ENCODE measurements at regions not wholly inside any gene's neighbourhood (a gene's known extent, or its start where the extent isn't known, plus 50 kb on each side); places are given as distances from the start of the nearest gene placed in this dataset.

GRCh38 chr18:75581336-75582131 is 154.0 kb upstream of the SMIM21 start:
- no peak for DNase-seq
- Mint-ChIP-seq H3K27me3 (no peaks in the 10 kb centered on the region), H3K4me1 (no peaks in the 10 kb centered on the region), H3K27ac (no peak overlapping the region), H3K4me3 (no peak overlapping the region), H3K9me3 (peaks cover 0 to 1% (median 0%) of the 10 kb centered on the region in 7 donors), H3K36me3 (no peaks in the 10 kb centered on the region)
- H3K27ac ChIP-seq (ENCODE audit: insufficient read depth, low read length, poor library complexity, severe bottlenecking) = no peak overlapping the region
- no peaks in the 10 kb centered on the region for H3K4me1 ChIP-seq (ENCODE audit: control insufficient read depth, insufficient read depth, low read length, poor library complexity, severe bottlenecking)
- no peak overlapping the region for H3K4me3 ChIP-seq (ENCODE audit: low read depth, low read length)
- H3K36me3 ChIP-seq (ENCODE audit: control insufficient read depth, insufficient read depth, low read length) = no peaks in the 10 kb centered on the region
- no peaks in the 10 kb centered on the region for H3K27me3 ChIP-seq (ENCODE audit: control insufficient read depth, insufficient read depth, low read length)
- ATAC-seq (ENCODE audit: low read depth in 2 of 2) = no peak
- H3K9me3 ChIP-seq (ENCODE audit: control insufficient read depth in 2 of 2, low read length in 2 of 2) = no peaks in the 10 kb centered on the region

- ATAC-seq (ENCODE audit: low read depth in 2 of 2) = no peak
- no peaks in the 10 kb centered on the region for H3K4me1 Mint-ChIP-seq
Observed at GRCh38 chr18:75574187-75574586, 146.7 kb upstream of the SMIM21 start.

GRCh38 chr18:75563150-75563549 is 135.6 kb upstream of the SMIM21 start:
- Histone ChIP-seq H3K4me1 (ENCODE audit: control insufficient read depth, insufficient read depth, low read length, poor library complexity, severe bottlenecking) (no peaks in the 10 kb centered on the region), H3K9me3 (ENCODE audit: control insufficient read depth in 2 of 2, low read length in 2 of 2) (no peaks in the 10 kb centered on the region), H3K4me3 (ENCODE audit: low read depth, low read length) (no peak overlapping the region), H3K27me3 (ENCODE audit: control insufficient read depth, insufficient read depth, low read length) (no peaks in the 10 kb centered on the region), H3K36me3 (ENCODE audit: control insufficient read depth, insufficient read depth, low read length) (no peaks in the 10 kb centered on the region), H3K27ac (ENCODE audit: insufficient read depth, low read length, poor library complexity, severe bottlenecking) (no peak overlapping the region)
- Mint-ChIP-seq H3K27ac (no peak overlapping the region), H3K4me1 (no peaks in the 10 kb centered on the region), H3K4me3 (no peak overlapping the region), H3K36me3 (no peaks in the 10 kb centered on the region), H3K9me3 (peaks cover 0 to under 1% (median 0%) of the 10 kb centered on the region in 7 donors), H3K27me3 (no peaks in the 10 kb centered on the region)
- ATAC-seq (ENCODE audit: low read depth in 2 of 2) (no peak), DNase-seq (no peak)

More at GRCh38 chr18:75574187-75574586, 146.7 kb upstream of the SMIM21 start:
- no peak overlapping the region for H3K27ac Mint-ChIP-seq
- no peaks in the 10 kb centered on the region for H3K36me3 Mint-ChIP-seq
- Histone ChIP-seq H3K4me1 (ENCODE audit: control insufficient read depth, insufficient read depth, low read length, poor library complexity, severe bottlenecking) (no peaks in the 10 kb centered on the region), H3K4me3 (ENCODE audit: low read depth, low read length) (no peak overlapping the region), H3K9me3 (ENCODE audit: control insufficient read depth in 2 of 2, low read length in 2 of 2) (no peaks in the 10 kb centered on the region), H3K27ac (ENCODE audit: insufficient read depth, low read length, poor library complexity, severe bottlenecking) (no peak overlapping the region), H3K27me3 (ENCODE audit: control insufficient read depth, insufficient read depth, low read length) (no peaks in the 10 kb centered on the region), H3K36me3 (ENCODE audit: control insufficient read depth, insufficient read depth, low read length) (no peaks in the 10 kb centered on the region)
- H3K27me3 Mint-ChIP-seq = no peaks in the 10 kb centered on the region
- no peak for DNase-seq
- H3K9me3 Mint-ChIP-seq = no peaks in the 10 kb centered on the region
- H3K4me3 Mint-ChIP-seq = no peak overlapping the region

GRCh38 chr18:75562216-75562615 is 134.7 kb upstream of the SMIM21 start:
- Histone ChIP-seq H3K36me3 (ENCODE audit: control insufficient read depth, insufficient read depth, low read length) (no peaks in the 10 kb centered on the region), H3K27me3 (ENCODE audit: control insufficient read depth, insufficient read depth, low read length) (no peaks in the 10 kb centered on the region), H3K9me3 (ENCODE audit: control insufficient read depth in 2 of 2, low read length in 2 of 2) (no peaks in the 10 kb centered on the region), H3K4me1 (ENCODE audit: control insufficient read depth, insufficient read depth, low read length, poor library complexity, severe bottlenecking) (no peaks in the 10 kb centered on the region), H3K4me3 (ENCODE audit: low read depth, low read length) (no peak overlapping the region), H3K27ac (ENCODE audit: insufficient read depth, low read length, poor library complexity, severe bottlenecking) (no peak overlapping the region)
- Mint-ChIP-seq H3K4me3 (no peak overlapping the region), H3K27ac (no peak overlapping the region), H3K27me3 (no peaks in the 10 kb centered on the region), H3K4me1 (no peaks in the 10 kb centered on the region), H3K36me3 (no peaks in the 10 kb centered on the region), H3K9me3 (no peaks in the 10 kb centered on the region)
- ATAC-seq (ENCODE audit: low read depth in 2 of 2) (no peak), DNase-seq (no peak)

GRCh38 chr18:75558790-75559189 is 131.3 kb upstream of the SMIM21 start:
- no peaks in the 10 kb centered on the region for H3K36me3 Mint-ChIP-seq
- H3K36me3 ChIP-seq (ENCODE audit: control insufficient read depth, insufficient read depth, low read length) = no peaks in the 10 kb centered on the region
- no peak overlapping the region for H3K27ac ChIP-seq (ENCODE audit: insufficient read depth, low read length, poor library complexity, severe bottlenecking)
- no peak overlapping the region for H3K4me3 ChIP-seq (ENCODE audit: low read depth, low read length)
- H3K9me3 ChIP-seq (ENCODE audit: control insufficient read depth in 2 of 2, low read length in 2 of 2) = no peaks in the 10 kb centered on the region
- ATAC-seq (ENCODE audit: low read depth in 2 of 2) (no peak), DNase-seq (no peak)
- H3K4me3 Mint-ChIP-seq = no peak overlapping the region
- no peaks in the 10 kb centered on the region for H3K9me3 Mint-ChIP-seq
- H3K27me3 ChIP-seq (ENCODE audit: control insufficient read depth, insufficient read depth, low read length) = no peaks in the 10 kb centered on the region
- H3K4me1 Mint-ChIP-seq = no peaks in the 10 kb centered on the region
- no peak overlapping the region for H3K27ac Mint-ChIP-seq
- no peaks in the 10 kb centered on the region for H3K4me1 ChIP-seq (ENCODE audit: control insufficient read depth, insufficient read depth, low read length, poor library complexity, severe bottlenecking)
- H3K27me3 Mint-ChIP-seq = no peaks in the 10 kb centered on the region

- Mint-ChIP-seq H3K27me3 (peaks cover 9% of the 10 kb centered on the region), H3K9me3 (no peaks in the 10 kb centered on the region), H3K4me3 (no peak overlapping the region), H3K4me1 (no peaks in the 10 kb centered on the region), H3K36me3 (no peaks in the 10 kb centered on the region), H3K27ac (no peak overlapping the region)
- Histone ChIP-seq H3K27me3 (ENCODE audit: control insufficient read depth, insufficient read depth, low read length) (no peaks in the 10 kb centered on the region), H3K9me3 (ENCODE audit: control insufficient read depth in 2 of 2, low read length in 2 of 2) (no peaks in the 10 kb centered on the region), H3K4me1 (ENCODE audit: control insufficient read depth, insufficient read depth, low read length, poor library complexity, severe bottlenecking) (no peaks in the 10 kb centered on the region), H3K36me3 (ENCODE audit: control insufficient read depth, insufficient read depth, low read length) (no peaks in the 10 kb centered on the region), H3K27ac (ENCODE audit: insufficient read depth, low read length, poor library complexity, severe bottlenecking) (no peak overlapping the region), H3K4me3 (ENCODE audit: low read depth, low read length) (no peak overlapping the region)
- ATAC-seq (ENCODE audit: low read depth in 2 of 2) (no peak), DNase-seq (no peak)
Observed at GRCh38 chr18:75556841-75557240, 129.3 kb upstream of the SMIM21 start.

- no peaks in the 10 kb centered on the region for H3K9me3 Mint-ChIP-seq
- Histone ChIP-seq H3K36me3 (ENCODE audit: control insufficient read depth, insufficient read depth, low read length) (no peaks in the 10 kb centered on the region), H3K4me3 (ENCODE audit: low read depth, low read length) (no peak overlapping the region), H3K4me1 (ENCODE audit: control insufficient read depth, insufficient read depth, low read length, poor library complexity, severe bottlenecking) (no peaks in the 10 kb centered on the region), H3K27ac (ENCODE audit: insufficient read depth, low read length, poor library complexity, severe bottlenecking) (no peak overlapping the region), H3K27me3 (ENCODE audit: control insufficient read depth, insufficient read depth, low read length) (no peaks in the 10 kb centered on the region), H3K9me3 (ENCODE audit: control insufficient read depth in 2 of 2, low read length in 2 of 2) (no peaks in the 10 kb centered on the region)
- peaks cover 9% of the 10 kb centered on the region for H3K27me3 Mint-ChIP-seq
- H3K27ac Mint-ChIP-seq = no peak overlapping the region
- no peaks in the 10 kb centered on the region for H3K36me3 Mint-ChIP-seq
- ATAC-seq (ENCODE audit: low read depth in 2 of 2) (no peak), DNase-seq (no peak)
- no peaks in the 10 kb centered on the region for H3K4me1 Mint-ChIP-seq
- no peak overlapping the region for H3K4me3 Mint-ChIP-seq
Observed at GRCh38 chr18:75554644-75555185, 127.2 kb upstream of the SMIM21 start.

- H3K36me3 Mint-ChIP-seq = no peaks in the 10 kb centered on the region
- Histone ChIP-seq H3K4me1 (ENCODE audit: control insufficient read depth, insufficient read depth, low read length, poor library complexity, severe bottlenecking) (no peaks in the 10 kb centered on the region), H3K27me3 (ENCODE audit: control insufficient read depth, insufficient read depth, low read length) (no peaks in the 10 kb centered on the region), H3K9me3 (ENCODE audit: control insufficient read depth in 2 of 2, low read length in 2 of 2) (no peaks in the 10 kb centered on the region), H3K4me3 (ENCODE audit: low read depth, low read length) (no peak overlapping the region), H3K36me3 (ENCODE audit: control insufficient read depth, insufficient read depth, low read length) (no peaks in the 10 kb centered on the region), H3K27ac (ENCODE audit: insufficient read depth, low read length, poor library complexity, severe bottlenecking) (no peak overlapping the region)
- H3K9me3 Mint-ChIP-seq = peaks cover 0 to 3% (median 0%) of the 10 kb centered on the region in 7 donors
- DNase-seq = no peak
- ATAC-seq (ENCODE audit: low read depth in 2 of 2) = no peak
- H3K4me3 Mint-ChIP-seq = no peak overlapping the region
- H3K27ac Mint-ChIP-seq = no peak overlapping the region
- H3K4me1 Mint-ChIP-seq = no peaks in the 10 kb centered on the region
- peaks cover 13% of the 10 kb centered on the region for H3K27me3 Mint-ChIP-seq
Observed at GRCh38 chr18:75554176-75554575, 126.7 kb upstream of the SMIM21 start.
